ENCODE measurements at regions not wholly inside any gene's neighbourhood (a gene's known extent, or its start where the extent isn't known, plus 50 kb on each side); places are given as distances from the start of the nearest gene placed in this dataset.
"Not testable (repeated sequence)": the region's sequence is repeated elsewhere in the genome, so short reads cannot be mapped to it uniquely, and the experiment has no call there.

DNA sequence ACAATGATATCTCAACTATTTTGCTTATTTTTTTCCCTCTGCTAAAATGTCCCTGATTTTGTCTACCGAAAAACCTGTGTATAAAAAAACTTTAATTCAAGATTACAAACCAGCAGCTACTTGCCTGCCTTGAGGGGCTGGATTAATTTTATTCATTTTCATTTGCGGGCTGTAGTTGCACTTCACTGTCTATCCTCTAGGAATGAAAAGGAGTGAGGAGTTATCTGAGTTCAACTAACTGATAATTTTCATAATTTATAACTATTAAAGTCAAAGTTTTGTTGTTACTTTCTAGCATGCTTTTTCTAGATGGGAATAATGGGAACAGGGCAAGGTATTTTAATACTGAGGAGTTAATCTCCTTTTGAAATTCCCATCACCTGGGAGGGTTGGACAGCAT lies 50.3 kb upstream of the AGTPBP1 start:
- DNase-seq, H3K4me1 Mint-ChIP-seq, H3K9me3 Mint-ChIP-seq, H3K27me3 Mint-ChIP-seq, CTCF ChIA-PET, H3K4me3 Mint-ChIP-seq, H3K27ac Mint-ChIP-seq, H3K36me3 Mint-ChIP-seq: not testable (repeated sequence)

DNA sequence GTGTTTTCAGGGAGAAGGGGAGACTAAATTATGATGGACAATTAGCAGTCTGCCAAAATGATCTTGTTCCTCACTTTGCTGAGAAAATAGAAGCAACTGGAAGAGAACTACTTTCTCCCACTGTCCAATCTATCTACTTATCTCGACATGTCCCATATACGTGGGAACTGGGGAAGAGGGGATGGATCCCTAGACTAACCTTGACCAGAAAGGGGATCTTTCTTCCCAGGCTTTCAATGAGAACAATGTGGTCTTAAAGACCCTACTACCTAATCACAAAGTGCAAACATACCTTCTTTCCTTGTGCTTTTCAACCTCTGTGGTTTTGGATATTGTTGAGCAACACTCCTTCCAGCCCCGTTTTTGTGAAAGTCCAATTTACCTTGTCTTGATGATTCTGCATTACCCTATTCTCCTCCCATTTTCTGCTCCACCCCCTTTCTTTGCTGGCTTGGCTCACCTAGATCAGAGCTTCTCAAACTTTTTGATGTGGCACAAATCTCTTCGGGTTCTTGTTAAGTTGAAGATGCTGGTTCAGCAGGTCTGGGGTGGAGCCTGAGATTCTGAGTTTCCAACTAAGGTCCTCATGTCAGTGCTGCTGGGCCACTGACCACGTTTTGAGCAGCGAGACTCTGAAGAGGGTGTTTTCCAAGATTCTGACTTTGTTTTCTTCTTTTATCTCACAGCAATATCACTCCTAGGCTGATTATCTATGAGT lies 61.4 kb upstream of the AGTPBP1 start:
- CTCF ChIA-PET, H3K4me3 Mint-ChIP-seq, H3K36me3 Mint-ChIP-seq, H3K9me3 Mint-ChIP-seq, H3K27ac Mint-ChIP-seq, H3K27me3 Mint-ChIP-seq: not testable (repeated sequence)
- peak; percentile 50 for DNase-seq
- peaks cover 17% of the 10 kb centered on the region for H3K4me1 Mint-ChIP-seq

DNA sequence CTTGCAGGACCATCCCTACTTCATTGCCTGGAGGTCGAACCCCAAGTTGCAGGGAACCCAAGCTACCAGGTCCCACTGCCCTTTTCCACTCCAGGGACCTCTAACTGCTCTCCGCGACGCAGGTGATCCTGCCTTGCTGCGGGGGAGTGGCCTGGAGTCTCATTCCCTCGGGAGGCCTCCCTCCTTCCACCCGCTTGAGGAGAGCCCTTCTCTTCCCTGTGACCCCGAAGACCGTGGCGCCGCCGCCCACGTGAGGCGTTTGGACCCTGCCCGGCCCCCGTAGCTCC lies 63.0 kb upstream of the AGTPBP1 start:
- DNase-seq, H3K27me3 Mint-ChIP-seq, CTCF ChIA-PET, H3K9me3 Mint-ChIP-seq: not testable (repeated sequence)
- Mint-ChIP-seq H3K4me1 (peaks cover 21% of the 10 kb centered on the region), H3K4me3 (peak overlapping the region; percentile 68), H3K27ac (peak overlapping the region; percentile 64), H3K36me3 (peaks cover 15% of the 10 kb centered on the region)

- CTCF ChIA-PET, result not testable (repeated sequence)
- peak; percentile 83 for DNase-seq
Observed at GRCh38 chr9:85805134-85806005, 63.6 kb upstream of the AGTPBP1 start.

DNA sequence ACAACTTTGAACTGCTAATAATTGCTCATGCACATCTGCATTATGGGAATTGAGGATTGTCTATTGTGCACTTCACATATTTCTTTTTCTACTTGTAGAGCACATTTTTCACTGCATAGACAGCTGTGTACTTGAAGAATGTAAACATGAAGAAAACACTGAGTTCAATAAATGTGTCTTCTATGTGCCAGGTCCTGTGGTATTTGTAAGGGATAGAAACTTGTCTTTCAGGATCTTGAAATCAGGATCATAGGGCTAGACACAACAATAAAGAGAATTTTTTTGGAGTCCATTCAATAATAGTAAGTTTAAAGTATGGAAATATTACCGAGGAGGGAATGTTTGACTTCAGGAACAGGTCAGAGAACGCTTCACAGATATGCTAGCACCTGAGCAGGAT lies 66.6 kb upstream of the AGTPBP1 start:
- Mint-ChIP-seq H3K4me1 (peaks cover 21% of the 10 kb centered on the region), H3K36me3 (peaks cover 21% of the 10 kb centered on the region)
- H3K4me3 Mint-ChIP-seq, CTCF ChIA-PET, H3K9me3 Mint-ChIP-seq, H3K27ac Mint-ChIP-seq, DNase-seq, H3K27me3 Mint-ChIP-seq: not testable (repeated sequence)

More at GRCh38 chr9:85805134-85806005, 63.6 kb upstream of the AGTPBP1 start:
- Mint-ChIP-seq H3K27ac (peak overlapping the region; percentile 64), H3K4me3 (peak overlapping the region; percentile 76), H3K4me1 (peaks cover 21% of the 10 kb centered on the region), H3K36me3 (peaks cover 15% of the 10 kb centered on the region)
- H3K27me3 Mint-ChIP-seq, H3K9me3 Mint-ChIP-seq: not testable (repeated sequence)

- H3K4me3 Mint-ChIP-seq, DNase-seq, H3K27me3 Mint-ChIP-seq, H3K9me3 Mint-ChIP-seq, CTCF ChIA-PET, H3K4me1 Mint-ChIP-seq, H3K27ac Mint-ChIP-seq: not testable (repeated sequence)
- H3K36me3 Mint-ChIP-seq, result peaks cover 12% of the 10 kb centered on the region
Observed at GRCh38 chr9:85813388-85813787, 71.6 kb upstream of the AGTPBP1 start.

GRCh38 chr9:85814800-85815199 lies 73.0 kb upstream of the AGTPBP1 start:
- H3K9me3 Mint-ChIP-seq, DNase-seq, H3K36me3 Mint-ChIP-seq, H3K4me1 Mint-ChIP-seq, H3K27ac Mint-ChIP-seq, H3K4me3 Mint-ChIP-seq, H3K27me3 Mint-ChIP-seq, CTCF ChIA-PET: not testable (repeated sequence)

DNA sequence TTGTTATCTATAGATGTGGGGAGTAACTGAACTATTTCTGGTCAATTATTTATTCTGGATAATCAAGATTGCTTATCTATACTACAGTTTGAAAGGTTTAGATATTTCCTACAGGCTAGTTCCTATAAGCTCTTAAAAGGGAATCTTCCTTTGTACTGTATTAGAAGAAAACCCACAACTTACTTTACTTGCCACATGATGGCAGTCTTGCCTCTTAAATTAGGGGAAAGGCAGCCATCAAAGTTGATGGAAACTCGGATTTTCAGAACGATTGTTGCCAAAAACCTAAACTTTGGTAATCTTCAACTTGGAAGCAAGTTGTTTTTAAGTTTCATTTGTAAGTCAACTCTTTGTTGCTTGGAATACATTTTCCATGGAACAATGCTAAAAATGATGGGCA lies 77.2 kb upstream of the AGTPBP1 start:
- CTCF ChIA-PET, result interaction anchor here (2.0 kb wide), 1 partner anchor 384 kb away, joined by 6 read pairs; no protein-coding TSS in a partner anchor
- H3K4me1 Mint-ChIP-seq, result not testable (repeated sequence)

DNA sequence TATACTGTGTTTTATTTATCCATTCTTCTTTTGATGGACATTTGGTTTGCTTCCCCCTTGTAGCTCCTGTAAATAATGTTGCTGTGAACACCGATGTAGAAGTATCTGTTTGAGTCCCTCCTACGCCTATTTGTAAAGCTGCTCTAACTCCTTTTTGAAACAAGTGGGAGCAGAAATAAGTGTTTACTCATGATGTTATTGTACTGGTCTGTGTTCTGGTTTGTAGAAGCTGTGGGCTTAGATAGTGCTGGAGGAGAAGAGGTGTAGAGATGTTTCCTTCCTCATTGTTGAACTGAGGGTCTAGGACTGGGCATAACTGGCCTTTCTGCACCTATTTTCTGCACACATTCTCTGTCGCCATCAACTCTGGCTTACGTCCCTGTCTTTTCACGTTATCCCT lies 78.8 kb upstream of the AGTPBP1 start:
- H3K4me3 Mint-ChIP-seq, DNase-seq, H3K4me1 Mint-ChIP-seq, H3K27me3 Mint-ChIP-seq, H3K9me3 Mint-ChIP-seq, H3K27ac Mint-ChIP-seq, H3K36me3 Mint-ChIP-seq: not testable (repeated sequence)
- CTCF ChIA-PET, result interaction anchor here (1.0 to 1.4 kb wide), 3 partner anchors 78 to 196 kb away, joined by 3 to 5 read pairs (median 4); no protein-coding TSS in a partner anchor

More for the DNA sequence above, 77.2 kb upstream of the AGTPBP1 start:
- not testable (repeated sequence) for H3K27me3 Mint-ChIP-seq, H3K4me3 Mint-ChIP-seq, H3K36me3 Mint-ChIP-seq, H3K9me3 Mint-ChIP-seq, H3K27ac Mint-ChIP-seq
- peak; percentile 27 for DNase-seq

GRCh38 chr9:85824949-85825348 lies 83.2 kb upstream of the AGTPBP1 start:
- CTCF ChIA-PET, result interaction anchor here (1.0 to 1.1 kb wide), 2 partner anchors 75 to 459 kb away, joined by 3 read pairs; no protein-coding TSS in a partner anchor
- H3K9me3 Mint-ChIP-seq, H3K4me3 Mint-ChIP-seq, DNase-seq, H3K27ac Mint-ChIP-seq, H3K27me3 Mint-ChIP-seq, H3K36me3 Mint-ChIP-seq, H3K4me1 Mint-ChIP-seq: not testable (repeated sequence)

DNA sequence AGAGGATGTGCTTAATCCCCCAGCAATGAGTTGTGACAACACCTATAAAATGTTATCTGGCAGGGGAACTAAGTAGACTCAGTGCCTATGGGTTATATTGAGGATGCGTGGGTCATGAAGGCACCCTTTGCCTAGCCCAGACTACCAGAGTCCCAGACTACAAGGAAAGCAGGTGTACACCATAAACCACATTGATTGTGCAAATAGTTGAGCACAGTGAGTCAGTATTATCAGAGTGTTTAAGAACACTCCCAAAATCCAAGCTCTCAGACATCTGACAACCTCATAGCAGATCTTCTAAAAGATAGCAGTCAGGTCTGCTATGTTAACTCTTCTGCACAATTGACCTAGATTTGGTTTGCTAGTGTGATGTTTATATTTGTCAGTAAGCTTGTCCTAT lies 92.8 kb upstream of the AGTPBP1 start:
- H3K4me1 Mint-ChIP-seq, H3K9me3 Mint-ChIP-seq, DNase-seq, H3K4me3 Mint-ChIP-seq, H3K36me3 Mint-ChIP-seq, H3K27ac Mint-ChIP-seq, CTCF ChIA-PET, H3K27me3 Mint-ChIP-seq: not testable (repeated sequence)

DNA sequence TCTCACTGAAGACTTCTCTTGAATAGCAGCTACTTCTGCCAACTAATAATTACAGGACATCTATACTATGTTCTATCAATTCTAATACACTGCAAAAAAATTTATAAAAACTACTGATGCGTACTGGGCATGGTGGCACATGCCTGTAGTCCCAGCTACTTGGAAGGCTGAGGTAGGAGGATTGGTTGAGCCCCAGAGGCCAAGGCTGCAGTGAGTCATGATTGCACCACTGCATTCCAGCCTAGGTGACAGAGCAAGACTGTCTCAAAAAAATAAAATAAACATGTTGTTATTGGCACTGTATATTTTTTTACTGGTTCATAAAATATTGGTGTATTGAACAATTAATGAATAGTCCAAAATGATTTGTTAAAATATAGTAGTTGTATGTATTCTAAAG lies 97.0 kb upstream of the NAA35 start:
- peaks cover 17% of the 10 kb centered on the region for H3K36me3 Mint-ChIP-seq
- H3K27me3 Mint-ChIP-seq, DNase-seq, H3K4me3 Mint-ChIP-seq, CTCF ChIA-PET, H3K9me3 Mint-ChIP-seq, H3K27ac Mint-ChIP-seq, H3K4me1 Mint-ChIP-seq: not testable (repeated sequence)

DNA sequence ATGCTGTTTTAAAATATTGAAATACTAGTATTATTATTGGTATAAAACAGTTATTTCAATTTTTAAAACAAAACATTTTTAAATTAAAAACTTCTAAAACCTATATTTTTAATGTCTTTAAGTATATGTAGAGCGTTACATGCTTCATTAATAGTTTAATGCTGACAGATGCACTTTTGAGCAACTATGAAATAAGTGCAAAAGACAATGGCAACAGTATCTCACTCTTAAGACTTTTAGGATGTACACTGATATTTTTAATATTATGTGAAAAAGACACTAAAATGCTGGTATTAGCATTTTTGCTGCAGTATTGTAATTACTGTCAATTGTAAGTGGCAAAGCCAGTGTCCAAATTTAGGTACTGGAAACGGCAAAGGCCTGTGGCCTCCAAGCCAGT lies 93.2 kb upstream of the NAA35 start:
- CTCF ChIA-PET, H3K27me3 Mint-ChIP-seq, H3K9me3 Mint-ChIP-seq, H3K27ac Mint-ChIP-seq, DNase-seq, H3K36me3 Mint-ChIP-seq, H3K4me3 Mint-ChIP-seq, H3K4me1 Mint-ChIP-seq: not testable (repeated sequence)

DNA sequence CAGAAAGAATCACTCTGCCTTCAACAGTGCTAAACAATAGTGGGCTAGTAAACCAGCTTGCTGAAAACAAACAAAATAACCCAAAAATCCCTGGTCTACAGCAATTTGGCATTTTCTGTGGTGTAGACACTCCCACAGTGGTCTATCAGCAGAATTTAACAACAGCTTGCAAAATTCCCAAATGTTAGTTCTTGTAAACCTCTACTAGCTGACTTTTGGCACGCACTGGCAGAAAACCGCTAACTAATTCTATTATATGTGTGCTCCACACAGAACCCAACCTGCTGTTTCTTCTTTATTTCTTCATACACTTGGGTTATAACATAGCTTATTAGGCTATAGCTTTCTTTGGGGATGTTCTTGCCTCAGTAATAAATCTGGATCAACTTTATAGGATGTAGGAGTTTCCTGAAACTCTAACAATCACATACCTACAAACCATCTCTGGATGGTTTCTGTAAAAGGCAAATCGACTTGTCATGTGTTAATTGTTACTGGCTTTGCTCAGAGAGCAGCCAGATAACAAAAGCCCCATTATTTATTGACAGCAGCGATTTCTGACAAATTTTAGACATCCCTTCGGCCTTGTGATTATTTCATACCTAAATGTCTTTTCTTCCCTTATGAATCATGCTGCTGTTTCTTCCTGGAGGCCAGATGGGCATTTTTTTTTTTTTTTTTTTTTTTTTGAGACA lies 82.7 kb upstream of the NAA35 start:
- Mint-ChIP-seq H3K27ac (no peak overlapping the region), H3K36me3 (peaks cover under 1% of the 10 kb centered on the region), H3K27me3 (no peaks in the 10 kb centered on the region), H3K9me3 (no peaks in the 10 kb centered on the region), H3K4me3 (no peak overlapping the region), H3K4me1 (no peaks in the 10 kb centered on the region)
- CTCF ChIA-PET, result no interaction called here
- no peak for DNase-seq

DNA sequence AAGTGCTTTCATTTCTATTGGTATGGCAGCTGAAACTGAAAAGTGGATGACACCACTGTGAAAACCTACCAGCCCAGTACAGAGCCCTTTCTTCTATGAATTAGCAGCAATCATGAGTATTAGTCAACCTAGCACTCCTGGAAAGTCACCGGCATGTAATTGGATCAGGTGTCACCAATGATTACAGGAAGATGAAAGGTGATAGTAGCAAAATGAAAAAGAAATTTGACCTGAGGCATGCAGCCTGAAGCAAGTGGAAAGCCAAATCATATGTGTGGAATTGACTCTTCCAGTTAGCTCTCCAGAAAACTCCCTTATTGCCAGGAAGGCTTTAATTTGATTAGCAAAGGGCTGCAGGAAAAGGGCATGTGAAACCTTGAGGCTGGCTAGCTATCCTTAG lies 81.2 kb upstream of the NAA35 start:
- no peak for DNase-seq
- H3K9me3 Mint-ChIP-seq, result no peaks in the 10 kb centered on the region
- no peak overlapping the region for H3K27ac Mint-ChIP-seq
- no peaks in the 10 kb centered on the region for H3K27me3 Mint-ChIP-seq
- no peak overlapping the region for H3K4me3 Mint-ChIP-seq
- CTCF ChIA-PET, result interaction anchor here (0.5 kb wide), 1 partner anchor 331 kb away, joined by 3 read pairs; no protein-coding TSS in a partner anchor
- H3K36me3 Mint-ChIP-seq, result no peaks in the 10 kb centered on the region
- no peaks in the 10 kb centered on the region for H3K4me1 Mint-ChIP-seq

Measured in activated naive CD4-positive, alpha-beta T cell treated with anti-CD3 and anti-CD28 coated beads, Interleukin-2, amount 10 ng/mL, durations not matched to agents 7 days and 5 days (primary cell).